ENCODE measurements at regions not wholly inside any gene's neighbourhood (a gene's known extent, or its start where the extent isn't known, plus 50 kb on each side); places are given as distances from the start of the nearest gene placed in this dataset.
A peak's percentile ranks its signal among the peaks of the same experiment; 100 is the strongest.

GRCh38 chr2:145595296-145595695, 1075.4 kb upstream of the ZEB2 start:
- DNase-seq (ENCODE audit: low spot score), result no peak

- DNase-seq (ENCODE audit: low spot score), result no peak
Measured at GRCh38 chr2:145593991-145594614, 1074.2 kb upstream of the ZEB2 start.

- no peak for DNase-seq (ENCODE audit: low spot score)
Measured at GRCh38 chr2:145593280-145593679, 1073.4 kb upstream of the ZEB2 start.

GRCh38 chr2:145592361-145592760, 1072.4 kb upstream of the ZEB2 start:
- DNase-seq (ENCODE audit: low spot score), result peak; percentile 10

GRCh38 chr2:145591109-145591809, 1071.3 kb upstream of the ZEB2 start:
- DNase-seq (ENCODE audit: low spot score), result no peak

GRCh38 chr2:145587922-145588321, 1068.0 kb upstream of the ZEB2 start:
- no peak for DNase-seq (ENCODE audit: low spot score)

- no peak for DNase-seq (ENCODE audit: low spot score)
Measured at GRCh38 chr2:145584353-145584752, 1064.4 kb upstream of the ZEB2 start.

GRCh38 chr2:145573608-145574007, 1053.7 kb upstream of the ZEB2 start:
- no peak for DNase-seq (ENCODE audit: low spot score)

GRCh38 chr2:145572238-145572637, 1052.3 kb upstream of the ZEB2 start:
- no peak for DNase-seq (ENCODE audit: low spot score)

- DNase-seq (ENCODE audit: low spot score), result no peak
Measured at GRCh38 chr2:145569108-145569507, 1049.2 kb upstream of the ZEB2 start.

GRCh38 chr2:145563741-145564615, 1044.1 kb upstream of the ZEB2 start:
- no peak for DNase-seq (ENCODE audit: low spot score)

- DNase-seq (ENCODE audit: low spot score), result no peak
Measured at GRCh38 chr2:145561152-145561551, 1041.2 kb upstream of the ZEB2 start.

GRCh38 chr2:145558617-145559350, 1038.9 kb upstream of the ZEB2 start:
- DNase-seq (ENCODE audit: low spot score), result no peak

- DNase-seq (ENCODE audit: low spot score), result no peak
Measured at GRCh38 chr2:145555360-145555759, 1035.4 kb upstream of the ZEB2 start.

- DNase-seq (ENCODE audit: low spot score), result no peak
Measured at GRCh38 chr2:145551686-145552085, 1031.8 kb upstream of the ZEB2 start.

GRCh38 chr2:145548479-145548878, 1028.6 kb upstream of the ZEB2 start:
- DNase-seq (ENCODE audit: low spot score), result no peak

GRCh38 chr2:145547620-145548019, 1027.7 kb upstream of the ZEB2 start:
- DNase-seq (ENCODE audit: low spot score), result no peak

- no peak for DNase-seq (ENCODE audit: low spot score)
Measured at GRCh38 chr2:145546091-145546490, 1026.2 kb upstream of the ZEB2 start.

- DNase-seq (ENCODE audit: low spot score), result no peak
Measured at GRCh38 chr2:145543856-145544255, 1023.9 kb upstream of the ZEB2 start.

- no peak for DNase-seq (ENCODE audit: low spot score)
Measured at GRCh38 chr2:145543155-145543554, 1023.2 kb upstream of the ZEB2 start.

GRCh38 chr2:145541028-145541427, 1021.1 kb upstream of the ZEB2 start:
- no peak for DNase-seq (ENCODE audit: low spot score)

- DNase-seq (ENCODE audit: low spot score), result no peak
Measured at GRCh38 chr2:145538661-145539350, 1018.9 kb upstream of the ZEB2 start.

Measured in iPS-NIHi11 (cell line).